Ramos (cell line): ENCODE measurements at regions not wholly inside any gene's neighbourhood (a gene's known extent, or its start where the extent isn't known, plus 50 kb on each side); places are given as distances from the start of the nearest gene placed in this dataset.

Source experiments
- in situ Hi-C: fragments of 300-500 bp; cut with MboI; formaldehyde crosslinking; loops from one replicate; pipeline ENCODE4 v1.14.3; 2022; ENCODE audit warnings: low sequenced_read_pairs; ENCODE audit not compliant: unreplicated experiment

DNA sequence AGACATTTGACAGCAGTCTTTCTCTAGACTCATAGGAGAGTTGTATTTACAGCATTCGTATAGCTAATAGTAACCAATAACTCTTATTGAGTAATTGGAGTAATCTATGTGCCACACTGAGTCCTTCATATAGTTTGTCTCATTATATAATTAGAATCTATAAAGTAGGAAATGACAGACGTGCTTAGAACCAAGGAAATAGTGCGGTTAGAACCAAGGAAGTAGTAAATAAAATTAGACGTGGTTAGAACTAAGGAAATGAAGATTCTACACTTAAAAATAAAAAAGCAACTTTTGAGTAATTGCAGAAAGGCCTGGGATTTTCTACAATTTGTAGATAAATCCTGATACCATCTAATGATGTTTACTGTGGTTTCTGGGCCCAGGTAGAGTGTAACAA is 107.8 kb upstream of the TNFSF11 start:
- in situ Hi-C loops, result no loop called here

GRCh38 chr13:42466609-42467008 is 107.3 kb upstream of the TNFSF11 start:
- in situ Hi-C loops, result no loop called here

- in situ Hi-C loops, result no loop called here
Observed at GRCh38 chr13:42474954-42475353, 99.0 kb upstream of the TNFSF11 start.

DNA sequence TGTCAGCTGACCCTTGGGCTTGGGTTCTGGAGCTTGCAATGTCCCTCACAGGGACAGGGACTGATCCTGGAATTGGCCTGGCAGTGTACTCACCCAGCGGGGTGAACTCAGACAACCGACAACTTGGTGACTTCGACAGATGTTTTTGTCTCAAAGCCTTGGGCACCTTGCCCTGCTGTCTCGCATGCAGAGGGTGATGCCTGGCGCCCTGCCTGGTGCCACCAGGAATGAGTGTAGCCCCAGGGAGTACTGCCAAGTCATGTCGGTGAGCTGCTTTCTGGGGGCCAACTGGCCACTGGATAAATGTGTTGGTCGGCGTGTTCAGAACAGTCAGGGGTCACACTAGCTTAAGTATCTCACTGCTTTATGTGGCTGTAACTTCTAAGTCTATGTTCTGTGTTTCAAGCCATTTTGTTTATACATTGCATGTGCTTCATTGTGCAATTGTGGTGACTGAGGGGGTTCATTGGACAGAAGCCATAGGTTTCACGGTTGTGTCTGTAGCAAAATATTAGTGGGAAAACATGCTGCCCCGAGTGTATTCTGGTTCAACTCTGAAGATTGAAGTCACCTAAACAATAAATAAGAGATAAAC is 96.3 kb upstream of the TNFSF11 start:
- in situ Hi-C loops, result no loop called here

GRCh38 chr13:42478531-42479156 is 95.3 kb upstream of the TNFSF11 start:
- in situ Hi-C loops, result no loop called here

DNA sequence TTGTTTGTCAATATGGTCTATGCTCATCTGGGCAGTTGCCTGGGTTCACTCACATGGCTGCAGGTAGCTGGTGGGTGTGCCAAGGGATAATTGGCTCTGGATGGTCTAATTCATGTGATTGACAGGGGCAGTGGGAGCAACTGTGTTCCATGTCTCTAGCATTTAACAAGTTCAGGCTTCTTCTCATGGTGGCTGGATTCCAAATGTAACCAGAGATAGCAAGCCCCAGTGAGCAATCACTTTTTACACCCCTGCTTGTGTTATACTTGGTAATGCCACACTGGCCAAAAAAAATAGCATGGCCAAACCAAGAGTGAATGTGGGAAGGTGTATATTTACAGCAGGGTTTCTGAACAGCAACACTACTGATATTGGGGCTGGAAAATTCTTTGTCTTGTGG is 89.6 kb upstream of the TNFSF11 start:
- in situ Hi-C loops, result no loop called here

DNA sequence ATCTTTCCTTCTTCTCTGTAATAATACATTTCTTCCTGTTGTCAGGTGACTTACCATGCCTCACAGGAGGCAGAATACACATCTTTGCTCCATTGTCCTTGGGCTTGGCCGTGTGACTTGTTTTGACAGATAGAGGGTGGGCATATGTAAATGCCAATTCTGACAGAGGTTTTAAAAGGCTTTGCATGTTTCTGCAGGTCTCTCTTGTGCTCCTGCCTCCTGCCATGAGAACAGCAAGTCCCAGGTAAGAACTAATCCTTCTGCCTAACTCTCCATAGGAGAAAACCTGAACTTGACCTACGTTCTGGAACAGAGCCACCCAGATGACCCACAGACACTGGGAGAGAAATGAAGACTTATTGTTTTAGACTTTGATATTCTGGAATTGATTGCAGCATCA is 88.7 kb upstream of the TNFSF11 start:
- in situ Hi-C loops, result no loop called here

DNA sequence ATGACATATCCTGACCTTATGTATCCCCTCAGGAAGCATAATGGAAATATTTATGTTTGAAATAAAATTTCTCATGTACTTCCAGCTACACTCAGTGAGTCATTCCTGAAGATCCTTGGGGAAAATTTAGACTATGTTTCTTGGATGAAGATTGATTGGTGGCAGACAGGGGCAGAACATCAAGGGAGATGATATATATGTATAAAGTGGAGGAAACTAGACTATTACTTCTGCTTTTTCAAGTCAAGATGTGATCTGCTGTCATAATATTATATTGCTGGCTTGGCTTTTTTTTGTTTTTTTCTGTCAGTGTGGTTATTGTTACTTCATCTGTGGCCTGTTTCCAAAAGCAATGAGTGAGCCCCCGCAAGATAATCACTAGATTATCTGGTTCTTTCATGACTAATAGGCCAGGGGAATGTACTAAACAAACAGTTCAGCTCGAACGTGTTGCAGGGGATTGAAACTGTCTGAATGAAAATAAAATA is 87.2 kb upstream of the TNFSF11 start:
- in situ Hi-C loops, result no loop called here

- in situ Hi-C loops, result no loop called here
Observed at GRCh38 chr13:42487221-42487620, 86.7 kb upstream of the TNFSF11 start.

DNA sequence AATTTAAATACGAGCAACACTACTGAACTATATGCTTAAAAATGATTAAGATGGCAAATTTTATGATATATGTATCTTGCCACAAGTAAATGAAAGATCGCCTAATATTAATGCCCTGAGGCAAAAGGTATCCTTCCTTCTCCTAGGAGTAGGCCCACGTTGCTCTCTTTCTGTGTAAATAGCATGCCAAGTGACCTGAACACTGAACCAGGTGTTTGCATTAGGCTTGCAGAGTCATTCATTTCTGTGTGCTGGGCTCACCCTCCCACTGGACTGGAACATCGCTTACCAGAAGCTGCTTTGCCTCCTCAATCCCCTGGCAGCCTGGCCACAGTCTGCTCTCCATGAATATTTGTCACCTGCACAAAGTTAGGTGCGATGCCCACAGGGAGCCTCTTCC is 83.3 kb upstream of the TNFSF11 start:
- in situ Hi-C loops, result loop anchor here (10.0 kb wide), 1 partner anchor 64 kb away; no protein-coding TSS in a partner anchor

DNA sequence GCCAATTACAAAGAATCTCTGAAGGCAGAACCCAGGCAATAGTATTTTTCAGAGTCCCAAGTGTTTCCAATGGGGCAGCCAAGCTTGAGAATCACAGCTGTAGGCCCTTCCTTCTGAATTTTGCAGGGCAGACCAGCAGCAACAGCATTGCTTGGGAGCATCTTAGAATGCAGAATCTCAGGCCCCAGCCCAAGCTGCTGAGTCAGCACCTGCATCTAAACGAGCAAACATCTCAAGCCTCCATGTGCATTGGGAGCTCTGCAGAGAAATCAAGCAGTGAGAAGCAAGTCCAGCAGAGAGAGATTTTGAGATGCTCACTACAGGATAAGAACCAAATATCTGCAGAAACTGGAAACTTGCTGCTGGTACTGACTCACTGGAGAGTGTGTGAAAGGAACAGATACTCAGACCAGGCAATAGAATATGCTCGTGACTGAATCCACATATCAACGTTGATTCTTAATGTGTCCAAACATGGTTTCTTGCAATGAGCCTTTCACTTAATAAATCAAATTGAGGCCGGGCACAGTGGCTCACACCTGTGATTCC is 81.5 kb upstream of the TNFSF11 start:
- in situ Hi-C loops, result loop anchor here (10.0 kb wide), 1 partner anchor 62 kb away; no protein-coding TSS in a partner anchor

- in situ Hi-C loops, result loop anchor here (10.0 kb wide), 1 partner anchor 61 kb away; no protein-coding TSS in a partner anchor
Observed at GRCh38 chr13:42494157-42494556, 79.8 kb upstream of the TNFSF11 start.

DNA sequence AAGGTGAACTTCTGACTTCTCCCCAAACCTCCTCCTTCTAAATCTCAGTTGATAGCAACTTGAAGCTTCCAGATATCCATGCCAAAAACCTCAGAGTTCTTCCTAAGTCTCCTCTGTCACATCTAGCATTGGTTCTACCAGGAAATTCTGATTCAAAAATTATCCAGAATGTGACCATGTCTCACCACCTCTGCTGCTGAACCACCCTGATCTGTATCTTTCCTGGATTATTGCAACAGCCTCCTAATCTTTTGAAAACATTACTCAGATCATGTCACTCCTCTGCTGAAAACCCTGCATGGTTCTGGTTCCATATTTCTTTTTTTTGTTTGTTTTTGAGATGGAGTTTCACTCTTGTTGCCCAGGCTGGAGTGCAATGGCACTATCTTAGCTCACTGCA is 78.7 kb upstream of the TNFSF11 start:
- in situ Hi-C loops, result loop anchor here (10.0 kb wide), 1 partner anchor 60 kb away; no protein-coding TSS in a partner anchor

DNA sequence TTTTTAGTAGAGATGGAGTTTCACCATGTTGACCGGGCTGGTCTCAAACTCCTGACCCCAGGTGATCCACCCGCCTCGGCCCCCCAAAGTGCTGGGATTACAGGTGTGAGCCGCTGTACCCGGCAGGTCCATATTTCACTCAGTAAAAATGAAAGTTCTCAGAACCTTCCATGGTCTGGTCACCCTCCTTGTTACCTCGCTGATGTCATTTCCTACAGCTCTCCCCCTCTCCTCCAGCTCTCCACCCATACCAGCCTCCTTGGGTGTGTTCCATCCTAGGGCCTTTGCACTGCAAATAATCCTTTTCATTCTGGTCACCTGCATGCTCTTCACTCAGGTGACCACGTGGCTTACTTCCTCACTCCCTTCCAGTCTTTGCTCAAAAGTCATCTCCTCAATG is 78.2 kb upstream of the TNFSF11 start:
- in situ Hi-C loops, result loop anchor here (10.0 kb wide), 1 partner anchor 59 kb away; no protein-coding TSS in a partner anchor

GRCh38 chr13:42496926-42497554 is 76.9 kb upstream of the TNFSF11 start:
- in situ Hi-C loops, result loop anchor here (10.0 kb wide), 1 partner anchor 58 kb away; no protein-coding TSS in a partner anchor

GRCh38 chr13:42497798-42498197 is 76.2 kb upstream of the TNFSF11 start:
- in situ Hi-C loops, result loop anchor here (10.0 kb wide), 1 partner anchor 57 kb away; no protein-coding TSS in a partner anchor

GRCh38 chr13:42498521-42498920 is 75.4 kb upstream of the TNFSF11 start:
- in situ Hi-C loops, result loop anchor here (10.0 kb wide), 1 partner anchor 56 kb away; no protein-coding TSS in a partner anchor
